Thyroid gland (tissue), 4 donors: ENCODE measurements at regions not wholly inside any gene's neighbourhood (a gene's known extent, or its start where the extent isn't known, plus 50 kb on each side); places are given as distances from the start of the nearest gene placed in this dataset.

Source experiments
- CTCF ChIP-seq, 6 experiments: fragments of 200-600 bp in 3 of 6; fragments of 450-650 bp in 3 of 6; sonication (generic) in 3 of 6; IDR thresholded peaks; one replicate each; pipeline ENCODE4 v1.5.1; 2016 to 2019; ENCODE audit warnings: antibody characterized with exemption in 6 of 6, mild to moderate bottlenecking in 2 of 6, inconsistent platforms in 1 of 6, moderate library complexity in 1 of 6
- POLR2A ChIP-seq, 2 donors: fragments of 450-650 bp; IDR thresholded peaks; one replicate each; pipeline ENCODE4 v1.6.1; 2017; ENCODE audit warnings: antibody characterized with exemption in 2 of 2, mild to moderate bottlenecking in 2 of 2, moderate library complexity in 1 of 2

- TF ChIP-seq CTCF (IDR thresholded peaks at IDR 0.05) (no peak), POLR2A (IDR thresholded peaks at IDR 0.05) (no peak)
These were observed 191.4 kb downstream of the OLFM4 start for GRCh38 chr13:53220038-53220437.
